ENCODE measurements at regions not wholly inside any gene's neighbourhood (a gene's known extent, or its start where the extent isn't known, plus 50 kb on each side); places are given as distances from the start of the nearest gene placed in this dataset.
A peak's percentile ranks its signal among the peaks of the same experiment; 100 is the strongest.

- DNase-seq (ENCODE audit: low read depth) = peak; percentile 87
- TF ChIP-seq CTCF (IDR thresholded peaks at IDR 0.05; ENCODE audit: insufficient read depth, low read length) = no peak
- H3K4me3 ChIP-seq (ENCODE audit: low read depth, low read length) = peak overlapping the region; percentile 98
Observed at GRCh38 chr22:46085828-46086576, 64.3 kb upstream of the PPARA start.

GRCh38 chr22:46086577-46087335, 63.6 kb upstream of the PPARA start:
- peak; percentile 73 for DNase-seq (ENCODE audit: low read depth)
- peak overlapping the region; percentile 98 for H3K4me3 ChIP-seq (ENCODE audit: low read depth, low read length)
- no peak for TF ChIP-seq CTCF (IDR thresholded peaks at IDR 0.05; ENCODE audit: insufficient read depth, low read length)

GRCh38 chr22:46087336-46087690, 63.0 kb upstream of the PPARA start:
- TF ChIP-seq CTCF (IDR thresholded peaks at IDR 0.05; ENCODE audit: insufficient read depth, low read length) = no peak
- DNase-seq (ENCODE audit: low read depth) = no peak
- peak overlapping the region; percentile 98 for H3K4me3 ChIP-seq (ENCODE audit: low read depth, low read length)

- no peak for TF ChIP-seq CTCF (IDR thresholded peaks at IDR 0.05; ENCODE audit: insufficient read depth, low read length)
- peak overlapping the region; percentile 98 for H3K4me3 ChIP-seq (ENCODE audit: low read depth, low read length)
- DNase-seq (ENCODE audit: low read depth) = peak; percentile 94
Observed at GRCh38 chr22:46087816-46088277, 62.5 kb upstream of the PPARA start.

GRCh38 chr22:46088541-46089311, 61.6 kb upstream of the PPARA start:
- TF ChIP-seq CTCF (IDR thresholded peaks at IDR 0.05; ENCODE audit: insufficient read depth, low read length) = no peak
- DNase-seq (ENCODE audit: low read depth) = peak; percentile 85
- peak overlapping the region; percentile 57 for H3K4me3 ChIP-seq (ENCODE audit: low read depth, low read length)

GRCh38 chr22:46089426-46090035, 60.8 kb upstream of the PPARA start:
- no peak for DNase-seq (ENCODE audit: low read depth)
- TF ChIP-seq CTCF (IDR thresholded peaks at IDR 0.05; ENCODE audit: insufficient read depth, low read length) = no peak
- H3K4me3 ChIP-seq (ENCODE audit: low read depth, low read length) = peak overlapping the region; percentile 57
